ENCODE measurements at regions not wholly inside any gene's neighbourhood (a gene's known extent, or its start where the extent isn't known, plus 50 kb on each side); places are given as distances from the start of the nearest gene placed in this dataset.

GRCh38 chr7:116317907-116318306 is 107.6 kb downstream of the TES start:
- no peak for TF ChIP-seq CTCF (IDR thresholded peaks at IDR 0.05)
- no peak for TF ChIP-seq POLR2AphosphoS5 (IDR thresholded peaks at IDR 0.05; ENCODE audit: insufficient read depth in 1 of 2, low read depth in 1 of 2)
